NT2/D1 (cell line): ENCODE measurements at regions not wholly inside any gene's neighbourhood (a gene's known extent, or its start where the extent isn't known, plus 50 kb on each side); places are given as distances from the start of the nearest gene placed in this dataset.

ENCODE experiments used
- DNase-seq: peaks from one replicate; pipeline ENCODE4 v3.0.0-alpha.2; 2011; ENCODE audit warnings: low read depth, low spot score
- H3K27me3 ChIP-seq: 2 replicates; pipeline ENCODE4 v1.6.0; 2011; ENCODE audit warnings: mild to moderate bottlenecking; ENCODE audit not compliant: insufficient read length, insufficient read depth
- H3K36me3 ChIP-seq: 2 replicates; pipeline ENCODE4 v1.6.1; 2011; ENCODE audit warnings: mild to moderate bottlenecking, low read length, mixed read lengths; ENCODE audit not compliant: insufficient read depth, insufficient read length
- H3K4me1 ChIP-seq: 2 replicates; pipeline ENCODE4 v1.5.1; 2011; ENCODE audit not compliant: insufficient read depth, insufficient read length
- H3K4me3 ChIP-seq: 2 replicates; pipeline ENCODE4 v1.5.1; 2011; ENCODE audit warnings: low read depth; ENCODE audit not compliant: insufficient read length
- H3K9ac ChIP-seq: 2 replicates; pipeline ENCODE4 v1.6.0; 2011; ENCODE audit warnings: low read depth; ENCODE audit not compliant: insufficient read length
- H3K9me3 ChIP-seq: 2 replicates; pipeline ENCODE4 v1.5.1; 2011; ENCODE audit warnings: mild to moderate bottlenecking, low read length; ENCODE audit not compliant: insufficient read depth
- SUZ12 ChIP-seq: IDR thresholded peaks from 2 replicates; pipeline ENCODE4 v1.6.1; 2011; ENCODE audit not compliant: insufficient read length, insufficient read depth; ENCODE audit errors: extremely low read depth
- YY1 ChIP-seq: IDR thresholded peaks from 2 replicates; pipeline ENCODE4 v1.6.1; 2011; ENCODE audit not compliant: insufficient read length, insufficient read depth
- ZNF274 ChIP-seq: IDR thresholded peaks from 2 replicates; pipeline ENCODE4 v1.6.1; 2011; ENCODE audit warnings: mild to moderate bottlenecking, low read depth, low read length

GRCh38 chr9:103242025-103242424 lies 246.9 kb downstream of the CYLC2 start:
- no peaks in the 10 kb centered on the region for H3K36me3 ChIP-seq
- no peaks in the 10 kb centered on the region for H3K4me1 ChIP-seq
- H3K9ac ChIP-seq: no peak overlapping the region
- no peaks in the 10 kb centered on the region for H3K27me3 ChIP-seq
- DNase-seq: no peak
- H3K9me3 ChIP-seq: no peaks in the 10 kb centered on the region
- no peak overlapping the region for H3K4me3 ChIP-seq
- TF ChIP-seq ZNF274: no peak
- TF ChIP-seq YY1: no peak
- no peak for TF ChIP-seq SUZ12

GRCh38 chr9:103242486-103242885 lies 247.4 kb downstream of the CYLC2 start:
- Histone ChIP-seq H3K27me3 (no peaks in the 10 kb centered on the region), H3K9me3 (no peaks in the 10 kb centered on the region), H3K4me3 (no peak overlapping the region), H3K36me3 (no peaks in the 10 kb centered on the region), H3K9ac (no peak overlapping the region), H3K4me1 (no peaks in the 10 kb centered on the region)
- TF ChIP-seq YY1: no peak
- no peak for TF ChIP-seq ZNF274
- no peak for TF ChIP-seq SUZ12
- DNase-seq: no peak

GRCh38 chr9:103243553-103243952 lies 248.4 kb downstream of the CYLC2 start:
- no peak for TF ChIP-seq SUZ12
- no peak for TF ChIP-seq ZNF274
- no peak for TF ChIP-seq YY1
- H3K36me3 ChIP-seq: no peaks in the 10 kb centered on the region
- no peak overlapping the region for H3K4me3 ChIP-seq
- no peaks in the 10 kb centered on the region for H3K9me3 ChIP-seq
- no peaks in the 10 kb centered on the region for H3K4me1 ChIP-seq
- H3K9ac ChIP-seq: no peak overlapping the region
- DNase-seq: no peak
- H3K27me3 ChIP-seq: no peaks in the 10 kb centered on the region

DNA sequence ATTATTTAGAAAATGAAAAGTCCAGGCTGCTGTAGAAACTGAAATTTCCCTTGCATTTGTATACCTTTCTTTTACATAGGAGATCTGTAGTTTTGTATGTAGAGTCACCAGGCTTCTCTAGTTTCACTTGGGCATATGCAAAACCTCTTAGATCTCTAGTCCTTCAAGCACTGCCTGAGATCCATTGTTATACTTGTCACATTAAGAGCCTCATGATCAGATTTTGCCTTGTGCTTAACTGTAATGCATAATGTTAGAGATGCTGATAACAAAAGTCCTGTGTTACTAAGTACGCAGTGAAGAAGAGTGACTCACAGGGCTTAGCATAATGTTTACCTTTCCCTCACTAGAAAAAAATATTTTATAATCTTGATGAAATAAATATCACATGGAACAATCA lies 250.2 kb downstream of the CYLC2 start:
- Histone ChIP-seq H3K36me3 (no peaks in the 10 kb centered on the region), H3K9ac (no peak overlapping the region), H3K27me3 (no peaks in the 10 kb centered on the region), H3K4me1 (no peaks in the 10 kb centered on the region), H3K9me3 (no peaks in the 10 kb centered on the region), H3K4me3 (no peak overlapping the region)
- no peak for DNase-seq
- TF ChIP-seq SUZ12 (no peak), YY1 (no peak), ZNF274 (no peak)

GRCh38 chr9:103261951-103262350 lies 266.8 kb downstream of the CYLC2 start:
- DNase-seq: no peak

DNA sequence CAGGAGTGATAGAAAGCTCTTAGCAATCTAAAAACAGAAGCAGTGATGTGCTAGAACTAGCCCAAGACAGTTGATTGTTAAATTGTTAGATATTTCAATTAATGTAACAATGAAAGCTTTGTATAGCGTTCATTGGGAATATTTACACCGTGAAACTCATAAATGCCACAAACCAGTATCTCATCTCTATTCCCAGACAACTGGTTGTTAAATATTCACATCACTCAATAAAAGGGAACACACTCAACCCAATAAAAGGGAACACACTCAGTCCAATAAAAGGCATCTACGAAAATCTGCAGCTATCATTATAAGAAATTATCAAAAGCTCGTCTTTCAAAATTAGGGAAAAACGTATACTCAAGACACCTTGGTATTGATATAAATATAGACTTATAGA lies 270.9 kb downstream of the CYLC2 start:
- Histone ChIP-seq H3K36me3 (no peaks in the 10 kb centered on the region), H3K4me1 (no peaks in the 10 kb centered on the region), H3K27me3 (no peaks in the 10 kb centered on the region), H3K4me3 (no peak overlapping the region), H3K9ac (no peak overlapping the region), H3K9me3 (no peaks in the 10 kb centered on the region)
- DNase-seq: no peak
- no peak for TF ChIP-seq SUZ12
- TF ChIP-seq YY1: no peak
- no peak for TF ChIP-seq ZNF274

More at GRCh38 chr9:103261951-103262350, 266.8 kb downstream of the CYLC2 start:
- H3K9ac ChIP-seq: no peak overlapping the region
- no peaks in the 10 kb centered on the region for H3K27me3 ChIP-seq
- no peaks in the 10 kb centered on the region for H3K9me3 ChIP-seq
- H3K4me3 ChIP-seq: no peak overlapping the region
- no peaks in the 10 kb centered on the region for H3K36me3 ChIP-seq
- H3K4me1 ChIP-seq: no peaks in the 10 kb centered on the region
- no peak for TF ChIP-seq SUZ12
- no peak for TF ChIP-seq ZNF274
- no peak for TF ChIP-seq YY1

DNA sequence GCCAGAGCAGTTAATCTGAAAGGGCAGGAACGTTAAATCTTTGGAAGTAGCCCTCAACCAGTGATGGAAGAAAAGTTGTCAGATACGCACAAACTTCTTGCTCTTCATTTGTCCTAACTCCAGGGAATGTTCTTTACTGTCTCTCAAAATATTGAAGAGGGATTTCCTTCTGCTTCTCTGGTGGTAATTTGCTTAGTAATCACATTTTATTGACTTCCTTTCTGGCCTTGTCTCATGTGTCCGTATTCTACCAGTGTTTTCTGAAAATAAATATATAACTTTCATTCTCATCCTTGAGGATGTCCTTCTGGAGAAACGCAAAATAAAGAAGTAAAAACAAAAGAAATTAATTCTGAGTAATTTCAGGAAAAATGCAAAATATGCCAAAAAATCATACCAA lies 282.1 kb downstream of the CYLC2 start:
- no peaks in the 10 kb centered on the region for H3K27me3 ChIP-seq
- H3K36me3 ChIP-seq: no peaks in the 10 kb centered on the region

More for the DNA sequence above, 282.1 kb downstream of the CYLC2 start:
- no peak for DNase-seq
- TF ChIP-seq ZNF274 (no peak), YY1 (no peak), SUZ12 (no peak)
- H3K9ac ChIP-seq: no peak overlapping the region
- H3K9me3 ChIP-seq: no peaks in the 10 kb centered on the region
- H3K4me1 ChIP-seq: no peaks in the 10 kb centered on the region
- no peak overlapping the region for H3K4me3 ChIP-seq
